Inferior parietal cortex (tissue), 1 donor: ENCODE measurements at regions not wholly inside any gene's neighbourhood (a gene's known extent, or its start where the extent isn't known, plus 50 kb on each side); places are given as distances from the start of the nearest gene placed in this dataset.

ENCODE experiments used
- DNase-seq: peaks from one replicate; pipeline ENCODE4 v3.0.0-alpha.2; 2016; ENCODE audit errors: extremely low spot score

GRCh38 chr4:175376287-175376977 is 435.6 kb downstream of the GPM6A start:
- no peak for DNase-seq

GRCh38 chr4:175377203-175377602 is 434.9 kb downstream of the GPM6A start:
- no peak for DNase-seq

GRCh38 chr4:175378372-175378771 is 433.7 kb downstream of the GPM6A start:
- DNase-seq: no peak

- no peak for DNase-seq
These were observed 431.2 kb downstream of the GPM6A start for GRCh38 chr4:175380841-175381240.

- no peak for DNase-seq
These were observed 426.3 kb downstream of the GPM6A start for GRCh38 chr4:175385797-175386196.

GRCh38 chr4:175386776-175387507 is 425.1 kb downstream of the GPM6A start:
- DNase-seq: no peak

GRCh38 chr4:175394208-175394607 is 417.9 kb downstream of the GPM6A start:
- no peak for DNase-seq

DNA sequence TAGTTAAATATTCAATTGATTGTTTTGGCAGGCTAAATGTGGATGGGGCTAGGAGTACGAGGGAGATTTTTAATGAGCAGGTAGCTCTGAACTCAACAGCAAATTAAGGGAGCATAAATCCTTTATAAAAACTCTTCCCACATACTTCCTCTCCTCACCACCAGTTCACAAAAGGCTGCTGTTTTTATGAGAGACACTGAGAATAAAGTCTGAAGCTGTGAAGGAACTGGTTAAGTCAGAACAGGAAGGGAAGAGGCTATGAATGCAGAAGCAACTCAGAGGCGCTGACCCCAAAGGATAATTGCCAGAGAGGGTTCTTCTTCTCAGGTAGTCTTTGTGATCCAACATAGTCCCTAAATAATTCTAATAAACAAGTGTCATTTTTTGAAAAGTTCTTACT is 406.1 kb downstream of the GPM6A start:
- DNase-seq: no peak

GRCh38 chr4:175407926-175408325 is 404.1 kb downstream of the GPM6A start:
- no peak for DNase-seq

- DNase-seq: no peak
These were observed 400.8 kb downstream of the GPM6A start for GRCh38 chr4:175411251-175411650.

DNA sequence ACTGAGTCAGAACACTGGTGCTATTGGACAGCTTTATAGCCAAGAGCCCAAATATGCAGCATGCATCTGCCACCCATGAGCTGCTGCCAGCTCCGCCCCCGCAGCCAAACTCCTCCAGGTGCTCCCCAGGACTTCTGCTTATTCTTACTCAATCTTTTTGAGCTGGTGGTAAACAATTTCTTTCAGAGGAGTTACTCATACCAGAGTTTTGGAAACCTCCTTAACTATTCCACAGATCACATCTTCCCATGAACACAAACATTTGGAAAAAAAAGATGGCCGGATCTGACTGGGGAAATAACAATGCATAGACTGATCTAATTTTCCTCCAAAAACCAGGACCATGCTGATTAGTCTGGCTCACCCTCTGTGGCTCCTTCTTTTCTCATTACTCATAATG is 399.9 kb downstream of the GPM6A start:
- no peak for DNase-seq

DNA sequence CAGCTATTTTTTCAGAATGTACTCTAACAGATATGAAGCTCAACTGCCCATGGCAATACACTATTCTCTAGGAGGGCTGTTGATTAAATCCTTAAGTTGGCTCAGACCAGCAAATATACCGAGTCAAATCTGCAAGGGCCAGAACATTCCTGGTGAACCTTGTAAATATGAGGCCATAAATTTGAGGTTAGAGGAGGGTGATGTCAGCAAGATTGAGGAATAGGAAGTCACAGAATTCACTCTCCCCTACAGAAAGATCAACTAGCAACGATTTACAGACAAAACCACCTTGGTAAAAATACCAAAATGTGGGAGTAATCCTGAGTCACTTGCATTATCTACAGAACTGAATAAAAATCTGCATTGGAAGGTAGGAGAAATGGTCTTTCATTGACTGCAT is 399.3 kb downstream of the GPM6A start:
- no peak for DNase-seq

DNA sequence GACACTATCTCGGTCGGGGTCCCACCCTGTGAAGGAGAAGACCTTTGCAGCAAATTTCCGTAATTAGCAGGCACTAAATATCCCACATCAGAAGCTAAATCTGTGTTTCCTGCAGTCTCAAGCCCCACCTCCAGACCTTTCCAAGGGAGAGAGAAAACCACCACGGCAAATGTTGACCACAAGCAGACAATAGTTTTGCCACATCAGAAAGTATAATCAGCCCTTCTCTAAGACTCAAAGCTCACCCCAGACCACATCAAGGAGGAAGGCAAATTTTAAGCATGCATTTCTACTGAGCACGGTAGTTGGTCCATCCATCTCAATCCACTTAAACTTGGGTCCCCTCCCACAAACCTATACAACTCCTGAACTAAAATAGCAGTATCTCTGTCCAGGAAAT is 398.5 kb downstream of the GPM6A start:
- no peak for DNase-seq

DNA sequence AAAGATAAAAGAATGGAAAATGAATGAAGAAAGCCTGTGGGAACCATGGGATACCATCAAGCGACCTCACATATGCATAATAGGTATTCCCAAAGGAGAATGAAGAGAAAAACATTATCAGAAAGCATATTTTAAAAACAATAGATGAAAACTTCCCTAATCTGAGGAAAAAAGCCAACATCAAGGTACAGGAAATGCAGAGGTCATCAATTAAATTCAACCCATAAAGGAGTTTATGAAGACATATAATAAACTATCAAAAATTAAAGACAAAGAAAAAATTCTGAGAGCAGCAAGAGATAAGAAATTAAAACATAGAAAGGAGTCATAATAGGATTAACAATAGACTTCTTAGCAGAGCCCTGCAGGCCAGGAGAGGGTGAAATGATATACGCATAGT is 397.5 kb downstream of the GPM6A start:
- no peak for DNase-seq

DNA sequence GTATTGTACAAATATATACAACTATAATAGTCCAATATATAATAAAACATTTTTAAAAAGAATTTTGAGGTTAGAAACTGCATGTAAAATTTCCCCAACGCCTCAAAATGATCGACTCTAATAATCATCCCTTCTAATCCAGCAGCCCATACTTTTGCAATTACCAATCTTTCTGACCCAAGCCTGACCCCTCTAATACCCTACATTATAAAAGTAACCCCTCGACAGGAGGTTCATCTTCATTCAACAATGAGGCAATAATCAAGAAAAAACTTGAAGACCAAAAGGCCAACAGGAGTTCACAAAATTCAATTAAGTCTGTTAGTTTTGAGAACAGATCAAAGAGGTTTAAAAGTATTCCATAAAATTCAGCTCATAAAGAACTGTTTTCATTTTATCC is 393.5 kb downstream of the GPM6A start:
- DNase-seq: no peak

DNA sequence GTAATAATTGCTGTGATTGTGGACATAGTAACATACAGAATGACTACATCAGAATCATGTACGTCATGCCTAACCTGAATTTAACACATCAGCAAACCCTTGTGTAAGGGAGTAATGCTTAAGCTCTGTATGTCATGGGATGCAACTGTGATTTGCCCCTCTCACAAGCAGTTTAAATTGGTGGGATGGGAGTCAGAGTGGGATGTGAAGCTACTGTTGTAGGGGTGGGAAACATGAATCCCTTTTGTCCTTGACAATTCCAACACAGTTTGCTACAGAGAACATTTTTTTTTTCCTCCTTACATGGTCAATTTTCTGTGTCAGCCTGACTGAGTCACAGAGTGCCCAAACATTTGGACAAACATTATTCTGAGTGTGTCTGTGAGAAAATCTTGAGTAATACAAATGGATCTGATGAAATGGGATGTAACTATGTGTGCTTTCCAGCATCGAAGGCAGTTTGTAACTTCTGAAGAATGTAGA is 392.8 kb downstream of the GPM6A start:
- DNase-seq: no peak

DNA sequence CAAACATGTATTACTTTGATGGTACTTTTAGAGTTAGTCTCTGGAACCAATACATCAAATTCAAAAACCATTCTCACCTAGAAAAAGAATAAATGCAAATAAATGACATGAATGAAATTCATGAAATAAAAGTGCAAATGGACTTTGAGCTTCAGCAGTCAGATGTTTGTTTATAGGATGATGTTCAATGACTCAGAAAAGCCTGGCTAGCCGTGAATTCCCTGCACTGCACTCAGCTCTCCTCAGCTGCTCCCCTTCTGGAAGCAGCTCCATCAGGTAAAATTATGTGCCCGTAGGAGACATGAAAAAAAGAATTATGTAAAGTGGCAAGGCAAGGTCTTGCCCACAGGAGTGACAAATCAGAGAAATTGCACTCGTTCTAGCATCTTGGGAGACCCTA is 390.6 kb downstream of the GPM6A start:
- no peak for DNase-seq

DNA sequence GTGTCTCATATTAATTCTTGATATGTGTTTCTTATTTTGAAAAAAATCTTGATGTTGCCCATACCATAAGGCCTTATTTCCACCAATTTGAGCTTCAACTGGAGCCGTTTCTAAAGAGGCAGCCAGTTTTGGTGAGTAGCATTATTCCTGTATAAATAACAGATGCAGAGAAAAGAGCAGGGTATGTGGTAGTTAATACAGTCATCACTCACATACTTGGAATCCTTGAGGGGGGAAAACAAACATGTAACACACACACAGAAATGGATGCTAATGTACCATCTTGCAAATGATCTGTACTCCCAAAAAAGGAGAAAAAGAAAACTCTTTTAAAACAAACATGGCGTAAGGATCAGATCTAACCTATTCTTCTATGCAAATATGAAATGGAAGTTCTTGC is 389.7 kb downstream of the GPM6A start:
- no peak for DNase-seq

DNA sequence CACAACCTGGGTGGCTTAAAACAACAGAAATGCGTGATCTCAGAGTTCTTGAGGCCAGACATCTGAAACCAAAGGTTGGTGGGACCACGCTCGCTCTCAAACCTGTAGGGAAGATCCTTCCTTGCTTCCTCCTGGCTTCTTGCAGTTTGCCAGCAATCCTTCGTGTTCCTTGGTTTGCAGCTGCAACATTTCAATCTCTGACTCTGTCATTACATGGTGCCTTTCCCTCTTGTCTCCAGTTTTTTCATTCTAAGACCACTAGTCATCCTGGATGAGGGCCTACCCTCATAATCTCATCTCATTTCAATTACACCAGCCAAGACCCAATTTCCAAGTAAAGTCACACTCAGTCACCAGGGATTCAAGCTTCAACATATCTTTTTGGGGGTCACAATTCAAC is 388.0 kb downstream of the GPM6A start:
- DNase-seq: no peak

GRCh38 chr4:175427751-175428150 is 384.3 kb downstream of the GPM6A start:
- no peak for DNase-seq

DNA sequence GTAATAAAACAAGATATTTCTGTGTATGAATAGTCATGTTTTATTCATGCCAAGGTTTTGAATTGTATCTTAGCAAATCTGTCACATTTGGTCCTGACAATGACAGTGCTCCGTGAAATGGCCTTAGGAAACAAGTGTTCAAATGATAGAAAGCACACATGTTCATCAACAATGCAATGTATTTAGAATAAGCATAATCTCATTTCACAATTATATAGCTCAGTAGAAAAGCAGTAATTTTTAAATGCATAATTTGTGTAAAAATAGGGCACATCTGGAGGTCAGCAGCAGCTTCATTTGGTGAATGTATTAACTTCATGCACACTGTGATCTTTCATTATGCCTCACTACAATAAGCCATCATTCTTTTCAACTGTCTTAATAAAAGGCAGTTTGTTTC is 380.4 kb downstream of the GPM6A start:
- DNase-seq: no peak

DNA sequence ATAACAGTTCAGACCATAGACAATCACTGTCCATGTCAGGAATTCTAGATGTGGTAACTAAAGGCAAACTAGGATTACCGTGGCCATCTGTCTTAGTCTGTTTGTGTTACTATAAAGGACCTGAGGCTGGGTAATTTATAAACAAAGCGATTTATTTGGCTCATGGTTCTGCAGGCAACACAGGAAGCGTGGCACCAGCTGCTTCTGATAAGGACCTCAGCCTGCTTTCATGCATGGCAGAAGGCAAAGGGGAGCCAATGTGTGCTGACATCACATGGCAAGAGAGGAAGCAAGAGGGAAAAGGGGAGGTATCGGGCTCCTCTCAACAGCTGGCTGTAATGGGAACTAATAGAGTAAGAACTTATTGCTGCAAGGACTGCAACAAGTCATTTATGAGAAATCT is 376.7 kb downstream of the GPM6A start:
- no peak for DNase-seq

DNA sequence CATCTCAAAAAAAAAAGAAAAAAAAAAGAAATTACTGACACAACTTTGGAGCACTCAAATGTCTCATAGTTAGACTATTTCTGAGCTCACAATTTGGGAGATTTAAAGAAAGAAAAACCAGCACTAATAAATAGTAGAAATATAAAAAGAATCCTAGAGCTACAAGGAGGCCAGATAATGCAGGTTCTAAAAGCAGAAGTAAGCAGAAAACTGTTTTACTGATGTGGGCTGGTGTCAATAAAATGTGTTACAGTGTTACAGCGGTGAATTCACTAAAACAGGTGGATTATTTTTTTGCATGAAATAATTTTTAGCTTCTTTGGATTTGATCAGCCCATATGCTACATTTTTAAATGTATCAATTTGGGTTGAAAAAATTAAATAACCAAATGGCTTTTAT is 375.9 kb downstream of the GPM6A start:
- no peak for DNase-seq

DNA sequence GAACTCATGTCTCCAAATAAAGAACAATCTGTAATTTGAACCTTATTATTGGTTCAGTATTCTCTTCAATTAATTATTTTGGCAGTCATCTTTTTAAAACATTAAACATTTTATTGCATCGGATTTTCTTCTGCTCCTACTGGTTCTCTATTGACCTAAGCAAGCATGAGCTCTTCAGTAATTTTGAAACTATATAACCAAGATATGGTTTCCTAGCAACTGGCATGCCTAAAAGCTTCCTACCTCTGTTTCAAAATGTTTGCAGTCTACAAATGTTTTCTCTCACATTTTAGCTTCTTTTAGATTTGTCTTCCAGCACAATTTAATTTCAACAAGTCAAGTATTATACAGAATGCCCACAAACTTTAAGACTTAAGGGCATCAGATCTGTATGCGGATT is 371.3 kb downstream of the GPM6A start:
- no peak for DNase-seq
